Activated naive CD8-positive, alpha-beta T cell treated with anti-CD3 and anti-CD28 coated beads, Interleukin-2, amount 50 U/mL, for 16 hours (primary cell): ENCODE measurements at regions not wholly inside any gene's neighbourhood (a gene's known extent, or its start where the extent isn't known, plus 50 kb on each side); places are given as distances from the start of the nearest gene placed in this dataset.

ENCODE experiments used
- DNase-seq: peaks from one replicate; pipeline ENCODE4 v3.0.0-alpha.2; 2020; ENCODE audit warnings: low read depth, low spot score

GRCh38 chr17:77414811-77415400 is 274.1 kb downstream of the SEC14L1 start:
- no peak for DNase-seq

- DNase-seq, result no peak
Measured at GRCh38 chr17:77416105-77416713, 275.4 kb downstream of the SEC14L1 start.

GRCh38 chr17:77417575-77417974 is 276.8 kb downstream of the SEC14L1 start:
- DNase-seq, result no peak

GRCh38 chr17:77418609-77419008 is 277.8 kb downstream of the SEC14L1 start:
- no peak for DNase-seq

- no peak for DNase-seq
Measured at GRCh38 chr17:77419095-77419494, 278.3 kb downstream of the SEC14L1 start.

GRCh38 chr17:77419547-77420094 is 278.9 kb downstream of the SEC14L1 start:
- no peak for DNase-seq

- DNase-seq, result no peak
Measured at GRCh38 chr17:77420095-77420803, 279.5 kb downstream of the SEC14L1 start.

- no peak for DNase-seq
Measured at GRCh38 chr17:77420804-77421629, 280.2 kb downstream of the SEC14L1 start.

GRCh38 chr17:77421630-77421972 is 280.8 kb downstream of the SEC14L1 start:
- DNase-seq, result no peak

- no peak for DNase-seq
Measured at GRCh38 chr17:77422104-77422747, 281.5 kb downstream of the SEC14L1 start.

GRCh38 chr17:77422748-77423113 is 282.0 kb downstream of the SEC14L1 start:
- DNase-seq, result no peak

- no peak for DNase-seq
Measured at GRCh38 chr17:77423589-77424451, 283.1 kb downstream of the SEC14L1 start.

GRCh38 chr17:77424585-77425344 is 284.0 kb downstream of the SEC14L1 start:
- no peak for DNase-seq

GRCh38 chr17:77425348-77425747 is 284.6 kb downstream of the SEC14L1 start:
- no peak for DNase-seq

GRCh38 chr17:77425791-77426641 is 285.2 kb downstream of the SEC14L1 start:
- no peak for DNase-seq

GRCh38 chr17:77426676-77427386 is 286.1 kb downstream of the SEC14L1 start:
- DNase-seq, result no peak

GRCh38 chr17:77427391-77427991 is 286.7 kb downstream of the SEC14L1 start:
- no peak for DNase-seq
